Astrocyte (in vitro differentiated cells and primary cell): ENCODE measurements at regions not wholly inside any gene's neighbourhood (a gene's known extent, or its start where the extent isn't known, plus 50 kb on each side); places are given as distances from the start of the nearest gene placed in this dataset.

Experiments
- CTCF ChIP-seq: IDR thresholded peaks from 2 replicates; pipeline ENCODE4 v1.5.1; 2011; ENCODE audit warnings: low read depth, mild to moderate bottlenecking, inconsistent platforms, low read length, moderate library complexity; ENCODE audit not compliant: insufficient read depth
- EZH2 ChIP-seq: IDR thresholded peaks from 2 replicates; pipeline ENCODE4 v1.6.1; 2012; ENCODE audit warnings: mild to moderate bottlenecking, low read length, inconsistent platforms; ENCODE audit not compliant: insufficient read depth

GRCh38 chr17:22490399-22490798 lies 798.1 kb downstream of the KCNJ18 start:
- TF ChIP-seq CTCF (no peak), EZH2 (no peak)
